RWPE1 (cell line): ENCODE measurements at regions not wholly inside any gene's neighbourhood (a gene's known extent, or its start where the extent isn't known, plus 50 kb on each side); places are given as distances from the start of the nearest gene placed in this dataset.

Experiments
- CTCF ChIA-PET: fragments of 350-600 bp; sonication (Branson Sonifier 250); formaldehyde crosslinking; extraction: SDS; loops from one replicate; lab custom pipeline; 2021; lab: Yijun Ruan, JAX
- POLR2A ChIA-PET: fragments of 400-600 bp; formaldehyde crosslinking; extraction: SDS; loops from one replicate; lab custom pipeline; 2020; ENCODE audit warnings: antibody characterized with exemption; ENCODE audit not compliant: low non-redundant PET; lab: Yijun Ruan, JAX
- DNase-seq: peaks from one replicate; pipeline ENCODE4 v3.0.0; 2012; ENCODE audit warnings: low spot score
- H3K27ac ChIP-seq: fragments of 450-650 bp; 2 replicates; pipeline ENCODE4 v1.5.1; 2017
- TF ChIP-seq, protein P1 (sequence below): fragments of 450-650 bp; conservative IDR thresholded peaks from 2 replicates; pipeline ENCODE4 v1.5.1; 2017; ENCODE audit warnings: low read depth, mild to moderate bottlenecking

DNA sequence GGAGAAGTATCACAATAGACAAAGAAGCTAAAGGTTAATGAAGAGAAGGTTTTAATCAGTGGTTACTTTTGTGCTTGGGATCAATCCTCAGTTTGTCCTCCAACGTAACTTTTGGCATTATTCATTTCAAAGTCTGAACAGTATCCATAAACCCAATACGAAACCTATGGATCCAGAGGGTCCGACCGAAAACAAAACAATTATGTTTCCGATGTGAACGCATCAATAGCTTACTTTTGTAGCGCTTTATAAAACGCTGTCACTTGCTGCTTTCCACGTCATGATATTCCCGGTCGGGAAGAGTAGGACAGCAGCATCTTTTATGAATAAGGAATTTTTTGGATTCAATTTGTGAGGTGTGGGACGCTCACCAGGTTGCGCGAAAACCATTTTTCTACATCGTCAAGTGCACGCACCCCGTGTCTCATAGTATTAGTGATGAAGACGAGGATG is 383.8 kb downstream of the ZFHX3 start:
- peak overlapping the region; percentile 91 for H3K27ac ChIP-seq
- CTCF ChIA-PET: interaction anchor here (0.7 kb wide), 2 partner anchors 30 to 69 kb away, joined by 3 read pairs; no protein-coding TSS in a partner anchor
- TF ChIP-seq, protein P1, sequence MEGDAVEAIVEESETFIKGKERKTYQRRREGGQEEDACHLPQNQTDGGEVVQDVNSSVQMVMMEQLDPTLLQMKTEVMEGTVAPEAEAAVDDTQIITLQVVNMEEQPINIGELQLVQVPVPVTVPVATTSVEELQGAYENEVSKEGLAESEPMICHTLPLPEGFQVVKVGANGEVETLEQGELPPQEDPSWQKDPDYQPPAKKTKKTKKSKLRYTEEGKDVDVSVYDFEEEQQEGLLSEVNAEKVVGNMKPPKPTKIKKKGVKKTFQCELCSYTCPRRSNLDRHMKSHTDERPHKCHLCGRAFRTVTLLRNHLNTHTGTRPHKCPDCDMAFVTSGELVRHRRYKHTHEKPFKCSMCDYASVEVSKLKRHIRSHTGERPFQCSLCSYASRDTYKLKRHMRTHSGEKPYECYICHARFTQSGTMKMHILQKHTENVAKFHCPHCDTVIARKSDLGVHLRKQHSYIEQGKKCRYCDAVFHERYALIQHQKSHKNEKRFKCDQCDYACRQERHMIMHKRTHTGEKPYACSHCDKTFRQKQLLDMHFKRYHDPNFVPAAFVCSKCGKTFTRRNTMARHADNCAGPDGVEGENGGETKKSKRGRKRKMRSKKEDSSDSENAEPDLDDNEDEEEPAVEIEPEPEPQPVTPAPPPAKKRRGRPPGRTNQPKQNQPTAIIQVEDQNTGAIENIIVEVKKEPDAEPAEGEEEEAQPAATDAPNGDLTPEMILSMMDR: no peak
- DNase-seq: no peak
- POLR2A ChIA-PET: no interaction called here

DNA sequence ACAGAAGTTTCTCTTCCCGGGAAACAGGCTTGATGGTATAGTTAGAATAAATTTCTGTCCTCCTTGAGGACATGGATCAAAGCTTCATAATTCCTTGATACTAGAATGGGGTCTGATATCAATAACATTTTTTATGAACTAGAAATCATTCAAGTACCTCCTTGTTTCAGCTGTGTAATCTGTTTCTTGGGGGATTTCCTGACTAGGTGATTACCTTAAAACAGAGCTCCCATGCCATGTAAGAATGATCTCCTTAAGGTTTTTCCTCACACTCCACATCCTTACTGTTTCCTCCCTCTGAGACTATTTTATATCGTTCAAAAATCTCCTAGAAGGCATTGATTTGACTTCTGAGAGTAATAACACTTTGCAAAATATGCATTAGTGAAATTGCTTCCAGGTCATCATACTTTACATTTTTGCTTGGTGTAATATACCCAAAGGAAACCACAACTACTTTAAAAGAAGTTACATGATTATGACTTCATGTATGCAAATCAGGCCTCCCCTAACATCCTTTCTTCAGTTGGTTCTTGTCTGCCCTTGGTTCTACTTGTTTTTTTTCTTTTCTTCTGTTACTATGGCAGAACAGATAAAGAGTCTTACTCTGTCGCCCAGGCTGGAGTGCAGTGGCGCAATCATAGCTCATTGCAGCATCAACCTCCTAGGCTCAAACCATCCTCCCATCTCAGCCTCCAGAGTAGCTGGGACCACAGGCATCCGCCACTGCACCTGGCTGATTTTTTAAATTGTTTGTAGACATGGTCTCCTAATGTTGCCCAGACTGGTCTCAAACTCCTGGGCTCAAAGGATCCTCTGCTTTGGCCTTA is 388.8 kb downstream of the ZFHX3 start:
- POLR2A ChIA-PET: no interaction called here
- DNase-seq: no peak
- H3K27ac ChIP-seq: no peak overlapping the region
- CTCF ChIA-PET: interaction anchor here (0.5 to 0.7 kb wide), 5 partner anchors 48 to 496 kb away, joined by 3 to 5 read pairs (median 4); no protein-coding TSS in a partner anchor
- TF ChIP-seq, protein P1: no peak

DNA sequence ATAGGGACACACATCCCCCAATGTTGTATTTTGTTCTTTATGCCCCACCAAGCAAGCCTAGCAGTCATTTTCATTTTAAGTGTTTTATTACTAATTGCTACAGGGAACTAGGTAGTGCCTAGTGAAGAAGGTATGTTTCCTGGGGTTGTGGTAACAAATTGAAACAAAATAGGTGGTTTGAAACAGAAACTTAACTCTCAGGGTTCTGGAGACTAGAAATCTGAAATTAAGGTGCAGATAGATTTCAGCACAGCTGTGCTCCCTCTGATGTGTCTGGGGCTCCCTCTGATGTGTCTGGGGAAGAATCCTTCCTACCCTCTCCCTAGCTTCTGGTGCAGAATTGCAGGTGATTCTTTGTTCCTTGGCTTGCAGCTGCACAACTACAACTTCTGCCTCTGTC is 390.1 kb downstream of the ZFHX3 start:
- no peak for DNase-seq
- H3K27ac ChIP-seq: no peak overlapping the region
- ChIA-PET POLR2A (no interaction called here), CTCF (interaction anchor here (0.6 kb wide), 1 partner anchor 500 kb away, joined by 3 read pairs; no protein-coding TSS in a partner anchor)
- TF ChIP-seq, protein P1: no peak

DNA sequence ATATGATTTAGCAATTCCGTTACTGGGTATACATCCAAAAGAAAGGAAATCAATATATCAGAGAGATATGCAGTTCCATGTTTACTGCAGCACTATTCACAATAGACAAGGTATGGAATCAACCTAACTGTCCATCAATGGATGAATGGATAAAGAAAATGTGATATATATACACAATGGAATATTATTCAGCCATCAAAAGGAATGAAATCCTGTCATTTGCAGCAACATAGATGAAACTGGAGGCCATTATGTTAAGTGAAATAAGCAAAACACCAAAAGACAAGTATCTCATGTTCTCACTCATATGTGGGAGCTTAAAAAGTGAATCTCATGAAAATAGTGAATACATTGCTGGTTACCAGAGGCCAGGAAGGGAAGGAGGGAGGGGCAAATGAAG is 390.8 kb downstream of the ZFHX3 start:
- H3K27ac ChIP-seq: no peak overlapping the region
- DNase-seq: no peak
- TF ChIP-seq, protein P1: no peak
- CTCF ChIA-PET: interaction anchor here (0.6 kb wide), 1 partner anchor 499 kb away, joined by 3 read pairs; no protein-coding TSS in a partner anchor
- POLR2A ChIA-PET: no interaction called here

DNA sequence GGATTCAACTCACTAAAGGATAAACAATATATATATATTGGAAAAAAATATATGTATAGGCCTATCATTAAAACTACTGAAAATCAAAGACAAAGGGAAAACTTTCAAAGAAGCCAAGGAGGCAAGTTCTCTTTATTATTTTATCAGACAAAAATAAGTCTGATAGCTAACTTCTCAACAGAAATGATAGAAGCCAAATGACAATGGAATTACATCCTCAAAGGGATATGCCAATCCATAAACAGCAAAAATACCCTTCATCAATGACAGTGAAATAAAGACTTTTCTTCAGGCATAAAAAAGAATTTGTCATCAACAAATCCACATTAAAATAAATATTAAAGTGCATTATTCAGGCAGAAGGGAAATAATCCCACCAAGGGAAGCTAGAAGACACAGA is 393.4 kb downstream of the ZFHX3 start:
- H3K27ac ChIP-seq: no peak overlapping the region
- DNase-seq: no peak
- ChIA-PET POLR2A (interaction anchor here (0.6 kb wide), 1 partner anchor 40 kb away, joined by 4 read pairs; no protein-coding TSS in a partner anchor), CTCF (no interaction called here)
- TF ChIP-seq, protein P1: no peak

DNA sequence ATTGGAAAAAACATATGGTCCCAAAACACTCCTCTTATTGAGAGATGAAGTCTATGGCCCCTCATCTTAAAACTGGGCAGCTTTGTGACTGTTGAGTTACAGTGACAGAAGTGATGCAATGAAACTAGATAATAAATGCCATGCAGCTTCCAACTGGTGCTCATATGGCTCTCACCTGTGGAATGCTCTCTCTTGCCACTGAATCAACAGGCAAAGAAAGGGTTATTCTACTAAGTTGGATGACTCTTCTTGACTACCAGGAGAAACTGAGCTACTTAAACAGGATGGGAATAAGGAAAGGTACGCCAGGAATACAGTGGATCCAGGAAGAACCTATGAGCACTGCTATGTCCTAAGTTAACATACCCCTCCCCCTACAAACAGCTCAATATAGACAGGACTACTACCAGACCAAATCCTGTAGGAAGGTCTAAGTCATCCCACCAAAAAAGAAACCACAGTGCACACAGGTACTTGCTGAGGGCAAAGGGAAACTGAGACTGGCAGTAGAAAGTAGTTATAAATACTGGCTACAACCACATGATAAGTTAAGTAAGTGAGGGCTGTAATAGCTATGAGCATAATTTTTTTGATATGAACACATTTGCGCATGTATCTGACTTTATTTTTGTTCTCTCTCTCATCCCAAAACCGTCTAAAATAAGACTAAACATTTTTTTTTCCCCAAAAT is 398.5 kb downstream of the ZFHX3 start:
- ChIA-PET CTCF (no interaction called here), POLR2A (no interaction called here)
- DNase-seq: no peak
- TF ChIP-seq, protein P1: no peak
- no peak overlapping the region for H3K27ac ChIP-seq
